DMS53 (cell line): ENCODE measurements at regions not wholly inside any gene's neighbourhood (a gene's known extent, or its start where the extent isn't known, plus 50 kb on each side); places are given as distances from the start of the nearest gene placed in this dataset.
"Not testable (repeated sequence)": the region's sequence is repeated elsewhere in the genome, so short reads cannot be mapped to it uniquely, and the experiment has no call there.

ENCODE experiments used
- DNase-seq: peaks from one replicate; lab custom pipeline; 2025; lab: John Stamatoyannopoulos, UW

GRCh38 chr5:102154791-102155605 is 141.1 kb downstream of the SLCO4C1 start:
- DNase-seq: not testable (repeated sequence)

GRCh38 chr5:102154291-102154690 is 141.8 kb downstream of the SLCO4C1 start:
- DNase-seq: no peak

DNA sequence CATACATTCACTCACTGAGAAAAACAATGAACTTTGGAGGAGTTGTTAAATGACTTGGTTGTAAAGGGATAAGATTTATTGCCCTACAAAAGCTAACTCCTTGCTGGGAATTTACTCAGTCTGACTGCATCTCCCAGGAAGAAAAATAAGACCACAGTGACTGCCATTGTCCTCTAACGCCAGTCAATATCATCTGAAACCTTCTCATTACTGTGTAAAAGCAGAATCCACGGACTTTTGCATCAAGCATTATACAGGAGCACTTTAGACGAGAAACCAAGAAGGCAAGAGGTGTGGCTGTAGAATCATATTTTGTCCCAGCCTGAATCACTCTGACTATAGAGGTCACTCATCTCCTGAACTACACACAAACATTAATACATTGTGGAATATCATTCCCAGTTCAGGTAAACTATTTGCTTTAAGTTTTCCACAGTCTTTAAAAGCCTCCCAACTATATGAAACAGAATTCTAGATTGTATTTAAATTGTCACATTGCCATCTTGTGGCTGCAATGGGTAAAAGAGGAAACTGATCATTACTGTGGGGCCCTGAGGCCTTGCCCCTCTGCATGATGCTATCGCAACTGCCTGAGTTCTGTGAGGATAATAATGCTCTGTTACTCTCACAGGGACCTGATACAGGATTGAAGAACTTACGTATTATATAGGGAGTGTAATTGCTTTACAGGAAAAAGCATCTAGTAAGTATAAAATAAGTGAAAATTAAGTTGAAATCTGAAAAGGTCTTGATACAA is 142.9 kb downstream of the SLCO4C1 start:
- DNase-seq: peak; percentile 74

DNA sequence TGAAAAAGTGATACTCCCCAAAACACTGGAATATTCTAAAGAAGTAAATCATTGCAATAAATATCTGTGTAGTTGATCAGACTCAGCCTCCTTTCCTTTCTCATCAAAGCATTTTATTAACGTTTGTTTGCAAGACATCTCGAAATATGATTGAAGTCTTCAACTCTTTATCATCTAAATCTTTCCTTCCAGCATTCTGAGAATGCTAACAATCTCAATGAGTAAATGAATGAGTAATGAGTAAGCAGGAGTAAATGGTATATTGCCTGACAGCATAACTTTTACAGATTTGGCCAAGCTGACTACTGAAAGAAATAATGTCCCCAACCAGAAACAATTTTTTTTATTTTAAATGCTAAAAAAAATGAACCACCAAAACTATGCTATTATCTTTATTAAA is 157.1 kb downstream of the SLCO4C1 start:
- no peak for DNase-seq

DNA sequence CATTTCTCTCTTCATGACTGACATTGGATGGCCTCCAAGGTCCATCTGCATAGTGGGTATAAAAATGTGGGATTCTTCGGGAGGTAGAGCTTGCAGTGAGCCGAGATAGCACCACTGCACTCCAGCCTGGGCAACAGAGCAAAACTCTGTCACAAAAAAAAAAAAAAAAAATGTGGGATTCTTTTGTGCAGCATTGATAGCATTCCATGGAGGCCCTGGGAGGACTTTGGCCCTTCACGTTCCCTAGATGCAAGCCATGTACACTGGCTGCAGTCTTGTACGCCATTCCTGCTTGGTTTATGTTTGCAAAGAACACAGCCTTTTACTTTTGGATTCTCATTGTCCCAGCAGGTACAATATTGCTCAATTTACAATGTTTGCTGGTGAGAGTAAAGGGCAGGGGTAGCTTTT is 157.8 kb downstream of the SLCO4C1 start:
- no peak for DNase-seq

GRCh38 chr5:102130890-102131289 is 165.2 kb downstream of the SLCO4C1 start:
- DNase-seq: no peak

GRCh38 chr5:102130386-102130785 is 165.7 kb downstream of the SLCO4C1 start:
- no peak for DNase-seq

- no peak for DNase-seq
Observed at GRCh38 chr5:102119252-102119651, 176.8 kb downstream of the SLCO4C1 start.

GRCh38 chr5:102115736-102116135 is 180.3 kb downstream of the SLCO4C1 start:
- no peak for DNase-seq

GRCh38 chr5:102114525-102115069 is 181.5 kb downstream of the SLCO4C1 start:
- DNase-seq: no peak

DNA sequence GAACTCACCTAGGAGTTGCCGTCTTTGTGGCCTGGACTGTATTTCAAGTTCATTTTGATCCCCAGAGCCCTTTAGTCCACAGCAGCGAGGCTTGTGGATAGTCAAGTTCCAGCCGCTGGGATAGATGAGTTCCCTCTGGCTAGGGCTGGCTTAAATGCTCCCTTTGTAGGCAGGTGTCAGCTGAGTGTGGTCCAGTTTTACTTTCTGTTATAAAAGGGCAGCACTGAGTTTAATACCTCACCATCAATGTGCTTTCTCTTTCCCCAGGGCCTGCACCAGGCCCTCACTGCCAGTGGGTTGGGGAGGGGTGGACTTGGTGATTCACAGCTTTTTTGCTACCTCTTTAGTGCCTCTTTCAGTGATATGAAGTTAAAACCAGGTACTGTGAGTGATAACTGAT is 188.2 kb downstream of the SLCO4C1 start:
- DNase-seq: peak; percentile 3

DNA sequence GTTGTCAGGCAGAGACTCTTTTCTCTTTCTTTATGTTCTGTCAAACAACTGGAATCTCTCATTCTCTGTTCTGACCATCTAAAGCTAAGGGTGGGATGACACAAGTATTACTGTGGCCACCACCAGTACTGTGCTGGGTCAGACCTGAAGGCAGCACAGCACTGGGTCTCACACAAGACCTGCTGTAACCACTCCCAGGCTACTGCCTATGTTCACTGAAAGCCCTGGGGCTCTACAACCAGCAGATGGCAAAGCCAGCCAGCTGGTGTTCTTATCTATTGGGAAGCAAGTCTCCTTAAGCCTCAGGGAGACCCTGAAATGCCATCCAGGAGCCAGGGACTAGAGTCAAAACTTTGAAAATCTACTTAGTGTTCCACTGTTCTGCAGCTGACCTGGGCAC is 189.5 kb downstream of the SLCO4C1 start:
- DNase-seq: peak; percentile 3

DNA sequence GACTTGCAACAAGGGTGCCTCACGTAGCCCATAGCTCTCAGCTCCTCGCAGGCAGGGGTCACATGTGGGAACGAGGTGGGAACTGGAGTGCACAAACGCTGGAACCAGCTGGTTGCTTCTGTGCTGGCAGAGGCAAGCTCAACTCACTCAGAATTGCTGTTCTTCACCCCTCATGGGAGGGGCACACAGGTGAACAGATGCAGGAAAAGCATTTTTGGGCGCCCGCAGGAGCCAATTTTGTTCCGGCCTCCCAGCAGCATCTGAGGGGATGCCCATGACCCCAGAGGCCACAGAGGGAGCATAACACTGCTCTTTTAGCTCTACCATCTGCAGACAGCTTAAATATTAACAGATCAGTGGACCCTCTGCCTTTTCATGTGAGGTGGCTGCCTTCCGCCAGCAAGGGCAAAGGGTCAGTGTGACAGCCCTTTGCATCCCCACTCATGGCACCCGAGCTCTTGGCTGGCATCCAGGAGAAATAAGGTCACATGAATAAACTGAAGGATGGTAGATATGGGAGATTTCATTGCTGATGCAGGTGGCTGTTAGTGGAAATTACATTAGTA is 196.2 kb downstream of the SLCO4C1 start:
- DNase-seq: peak; percentile 80

DNA sequence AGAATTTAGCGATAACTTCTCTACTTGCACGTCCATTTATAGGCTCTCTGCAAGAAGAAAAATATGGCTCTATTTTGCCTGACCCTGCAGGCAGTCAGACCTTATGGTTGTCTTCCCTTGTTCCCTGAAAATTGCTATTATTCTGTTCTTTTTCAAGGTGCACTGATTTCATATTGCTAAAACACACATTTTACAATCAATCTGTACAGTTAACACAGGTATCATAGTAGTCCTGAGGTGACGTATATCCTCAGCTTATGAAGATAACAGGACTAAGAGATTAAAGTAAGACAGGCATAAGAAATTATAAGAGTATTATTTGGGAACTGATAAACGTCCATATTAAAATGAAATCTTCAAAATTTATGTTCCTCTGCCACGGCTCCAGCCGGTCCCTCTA is 197.0 kb downstream of the SLCO4C1 start:
- not testable (repeated sequence) for DNase-seq

DNA sequence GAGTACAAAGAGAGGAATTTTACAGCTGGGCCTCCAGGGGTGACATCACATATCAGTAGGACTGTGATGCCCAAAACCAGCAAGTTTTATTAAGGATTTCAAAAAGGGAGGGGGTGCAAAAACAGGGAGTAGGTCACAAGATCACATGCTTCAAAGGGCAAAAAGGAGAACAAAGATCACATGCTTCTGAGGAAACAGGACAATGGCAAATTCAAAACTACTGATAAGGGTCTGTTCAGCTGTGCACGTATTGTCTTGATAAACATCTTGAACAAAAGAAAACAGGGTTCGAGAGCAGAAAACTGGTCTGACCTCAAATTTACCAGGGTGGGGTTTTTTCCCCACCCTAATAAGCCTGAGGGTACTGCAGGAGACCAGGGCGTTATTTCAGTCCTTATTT is 197.5 kb downstream of the SLCO4C1 start:
- peak; percentile 12 for DNase-seq

DNA sequence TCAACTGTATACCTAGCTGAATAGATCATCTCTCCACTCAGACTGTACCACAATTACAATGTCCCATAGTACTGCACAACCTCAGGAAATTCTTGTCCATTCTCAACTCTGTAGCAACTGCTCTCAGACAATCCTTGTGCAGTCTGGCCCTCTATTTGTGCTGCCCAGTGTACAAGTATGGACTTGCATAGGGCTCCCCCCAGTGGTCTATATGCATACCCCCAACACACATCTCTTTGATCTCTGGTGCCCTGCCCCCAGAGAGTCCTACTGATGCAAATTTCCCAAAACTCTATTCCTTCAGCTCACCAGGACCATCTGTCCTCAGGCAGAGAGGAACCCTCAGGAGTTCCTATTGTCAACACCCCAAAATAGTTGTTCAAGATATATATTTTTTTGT is 205.3 kb downstream of the SLCO4C1 start:
- peak; percentile 90 for DNase-seq

DNA sequence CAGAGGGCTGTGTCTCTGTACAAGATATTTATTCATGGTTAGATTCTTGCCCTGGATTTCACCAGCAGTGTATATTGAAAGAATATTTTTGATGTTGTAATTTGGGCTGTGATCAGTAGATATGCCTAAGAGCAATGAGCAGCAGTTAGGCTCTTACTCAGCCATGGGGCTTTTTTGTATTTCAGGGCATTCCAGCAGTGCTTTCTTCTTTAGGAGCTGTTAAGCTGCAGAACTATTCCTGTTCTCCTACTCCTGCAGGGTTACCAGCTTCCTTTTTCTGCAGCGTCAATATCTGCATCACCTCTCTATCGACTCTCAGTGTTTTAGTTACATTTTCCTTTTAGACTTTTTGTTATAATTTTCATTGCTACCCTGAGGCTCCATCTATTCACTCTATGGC is 206.2 kb downstream of the SLCO4C1 start:
- no peak for DNase-seq

DNA sequence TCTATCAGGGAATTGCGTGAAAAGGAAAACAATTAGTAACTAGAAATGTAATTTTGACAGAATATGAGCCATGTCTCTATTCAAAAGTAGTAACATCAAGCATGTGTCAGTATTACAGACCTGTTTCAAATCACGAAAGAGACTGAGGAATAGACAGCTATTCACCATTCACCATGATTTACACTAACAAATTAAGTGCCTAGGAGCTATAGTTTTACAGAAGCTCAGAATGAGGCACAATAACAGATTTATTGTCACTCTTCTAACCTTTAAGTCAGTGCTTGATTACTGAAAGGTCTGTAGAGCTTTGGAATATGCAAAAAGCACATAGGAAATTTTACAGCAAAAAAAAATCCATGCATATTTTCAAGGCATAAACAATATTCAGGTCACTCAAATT is 208.2 kb downstream of the SLCO4C1 start:
- DNase-seq: no peak

DNA sequence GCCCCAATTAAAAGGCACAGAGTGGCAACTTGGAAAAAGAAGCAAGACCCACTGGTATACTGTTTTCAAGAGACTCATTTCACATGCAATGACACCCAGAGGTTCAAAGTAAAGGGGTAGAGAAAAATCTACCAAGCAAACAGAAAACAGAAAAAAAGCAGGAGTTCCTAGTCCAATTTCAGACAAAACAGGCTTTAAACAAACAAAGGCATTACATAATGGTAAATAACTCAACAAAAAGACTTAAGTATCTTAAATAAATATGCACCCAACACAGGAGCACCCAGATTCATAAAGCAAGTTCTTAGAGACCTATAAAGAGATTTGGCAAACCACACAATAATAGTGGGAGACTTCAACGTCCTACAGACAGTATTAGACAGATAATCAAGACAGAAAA is 215.8 kb downstream of the SLCO4C1 start:
- DNase-seq: peak; percentile 47

GRCh38 chr5:102077920-102078319 is 218.2 kb downstream of the SLCO4C1 start:
- DNase-seq: no peak

DNA sequence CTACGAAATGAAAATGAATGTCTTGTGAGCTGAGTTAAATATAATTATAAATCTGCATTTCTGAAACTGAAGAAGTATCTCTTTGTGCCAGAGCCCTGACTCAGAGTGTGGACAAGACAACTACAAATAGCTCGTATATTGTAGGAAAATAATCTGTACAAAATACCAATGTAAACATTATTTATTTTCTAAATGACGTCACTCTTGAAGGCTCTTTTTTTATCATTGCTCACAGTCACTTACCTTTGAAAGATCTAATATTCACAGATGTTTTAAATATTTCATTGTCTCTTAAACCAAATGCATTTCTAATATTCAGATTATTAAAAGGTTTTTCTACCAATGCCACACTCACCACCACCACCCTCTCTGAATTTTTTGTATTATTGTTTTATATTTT is 226.1 kb downstream of the SLCO4C1 start:
- peak; percentile 39 for DNase-seq

GRCh38 chr5:102068870-102069269 is 227.2 kb downstream of the SLCO4C1 start:
- no peak for DNase-seq

DNA sequence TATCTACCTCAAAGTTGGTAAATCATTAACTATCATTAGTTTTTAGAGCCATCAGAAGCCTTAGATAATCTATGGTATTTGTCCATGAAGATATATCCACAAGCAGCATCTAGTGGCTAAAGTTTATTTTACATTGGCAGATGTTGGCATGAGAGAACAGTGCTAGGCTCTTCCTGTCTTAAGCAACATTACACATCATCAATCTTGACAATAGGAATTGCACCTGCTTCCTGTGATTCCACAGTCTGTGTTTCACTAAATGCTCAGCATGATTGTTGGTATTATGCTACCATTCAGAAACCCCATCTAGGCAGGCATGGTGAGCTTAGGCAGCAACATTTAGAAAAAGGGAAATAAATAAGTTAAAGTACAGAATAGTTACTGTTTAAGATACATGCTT is 246.6 kb downstream of the SLCO4C1 start:
- peak; percentile 96 for DNase-seq
